ACC112 (cell line): ENCODE measurements at regions not wholly inside any gene's neighbourhood (a gene's known extent, or its start where the extent isn't known, plus 50 kb on each side); places are given as distances from the start of the nearest gene placed in this dataset.

ENCODE experiments used
- H2AFZ ChIP-seq: fragments of 200-600 bp; sonication (generic); one replicate; pipeline ENCODE4 v1.6.0; 2017; ENCODE audit warnings: antibody characterized with exemption, low read length; ENCODE audit not compliant: unreplicated experiment
- H3K27ac ChIP-seq: fragments of 200-600 bp; sonication (generic); 2 replicates; pipeline ENCODE4 v1.5.1; 2014; ENCODE audit warnings: low read depth, mild to moderate bottlenecking, antibody characterized with exemption, low read length, moderate library complexity
- H3K27me3 ChIP-seq: fragments of 200-600 bp; sonication (generic); 2 replicates; pipeline ENCODE4 v1.6.1; 2014; ENCODE audit warnings: mild to moderate bottlenecking, antibody characterized with exemption, low read length, moderate library complexity, mixed read lengths; ENCODE audit not compliant: insufficient read depth
- H3K36me3 ChIP-seq: fragments of 200-600 bp; sonication (generic); 2 replicates; pipeline ENCODE4 v1.6.1; 2016; ENCODE audit warnings: mild to moderate bottlenecking, antibody characterized with exemption, low read length, moderate library complexity, mixed read lengths; ENCODE audit not compliant: insufficient read depth
- H3K4me1 ChIP-seq: fragments of 200-600 bp; sonication (generic); one replicate; pipeline ENCODE4 v1.6.1; 2016; ENCODE audit warnings: low read length, mixed read lengths; ENCODE audit not compliant: insufficient read depth, unreplicated experiment, control insufficient read depth
- H3K4me3 ChIP-seq: fragments of 200-600 bp; sonication (generic); 2 replicates; pipeline ENCODE4 v1.5.1; 2014; ENCODE audit warnings: mild to moderate bottlenecking, low read depth, low read length
- H3K79me2 ChIP-seq: fragments of 200-600 bp; sonication (generic); one replicate; pipeline ENCODE4 v1.6.0; 2016; ENCODE audit warnings: low read length; ENCODE audit not compliant: control insufficient read depth, unreplicated experiment, insufficient read depth

GRCh38 chr13:68030152-68030809 is 800.1 kb upstream of the PCDH9 start:
- H3K79me2 ChIP-seq, result no peaks in the 10 kb centered on the region
- no peak overlapping the region for H2AFZ ChIP-seq
- H3K4me3 ChIP-seq, result no peak overlapping the region
- no peaks in the 10 kb centered on the region for H3K27me3 ChIP-seq
- H3K27ac ChIP-seq, result no peak overlapping the region
- no peaks in the 10 kb centered on the region for H3K36me3 ChIP-seq
- no peaks in the 10 kb centered on the region for H3K4me1 ChIP-seq

GRCh38 chr13:68028701-68029100 is 798.6 kb upstream of the PCDH9 start:
- H3K4me3 ChIP-seq, result no peak overlapping the region
- no peaks in the 10 kb centered on the region for H3K79me2 ChIP-seq
- H3K4me1 ChIP-seq, result no peaks in the 10 kb centered on the region
- H3K27me3 ChIP-seq, result no peaks in the 10 kb centered on the region
- no peak overlapping the region for H3K27ac ChIP-seq
- H3K36me3 ChIP-seq, result no peaks in the 10 kb centered on the region
- H2AFZ ChIP-seq, result no peak overlapping the region

- H3K79me2 ChIP-seq, result no peaks in the 10 kb centered on the region
- H2AFZ ChIP-seq, result no peak overlapping the region
- H3K27me3 ChIP-seq, result no peaks in the 10 kb centered on the region
- no peak overlapping the region for H3K4me3 ChIP-seq
- no peaks in the 10 kb centered on the region for H3K36me3 ChIP-seq
- H3K27ac ChIP-seq, result no peak overlapping the region
- no peaks in the 10 kb centered on the region for H3K4me1 ChIP-seq
Measured at GRCh38 chr13:68027306-68027705, 797.2 kb upstream of the PCDH9 start.

GRCh38 chr13:68026077-68026476 is 795.9 kb upstream of the PCDH9 start:
- no peak overlapping the region for H3K27ac ChIP-seq

GRCh38 chr13:68025604-68026003 is 795.5 kb upstream of the PCDH9 start:
- Histone ChIP-seq H3K79me2 (no peaks in the 10 kb centered on the region), H3K27me3 (no peaks in the 10 kb centered on the region)

More at GRCh38 chr13:68026077-68026476, 795.9 kb upstream of the PCDH9 start:
- Histone ChIP-seq H2AFZ (no peak overlapping the region), H3K36me3 (no peaks in the 10 kb centered on the region), H3K27me3 (no peaks in the 10 kb centered on the region), H3K79me2 (no peaks in the 10 kb centered on the region), H3K4me1 (no peaks in the 10 kb centered on the region), H3K4me3 (no peak overlapping the region)

GRCh38 chr13:68023838-68024581 is 793.9 kb upstream of the PCDH9 start:
- no peak overlapping the region for H3K4me3 ChIP-seq
- H3K4me1 ChIP-seq, result no peaks in the 10 kb centered on the region
- no peaks in the 10 kb centered on the region for H3K36me3 ChIP-seq
- no peak overlapping the region for H2AFZ ChIP-seq
- no peaks in the 10 kb centered on the region for H3K79me2 ChIP-seq
- H3K27me3 ChIP-seq, result no peaks in the 10 kb centered on the region
- no peak overlapping the region for H3K27ac ChIP-seq

More at GRCh38 chr13:68025604-68026003, 795.5 kb upstream of the PCDH9 start:
- no peaks in the 10 kb centered on the region for H3K36me3 ChIP-seq
- no peak overlapping the region for H3K27ac ChIP-seq
- no peak overlapping the region for H2AFZ ChIP-seq
- no peak overlapping the region for H3K4me3 ChIP-seq
- H3K4me1 ChIP-seq, result no peaks in the 10 kb centered on the region

GRCh38 chr13:68019901-68020300 is 789.8 kb upstream of the PCDH9 start:
- H3K79me2 ChIP-seq, result no peaks in the 10 kb centered on the region
- H3K27me3 ChIP-seq, result no peaks in the 10 kb centered on the region
- H3K36me3 ChIP-seq, result no peaks in the 10 kb centered on the region
- H2AFZ ChIP-seq, result no peak overlapping the region
- no peaks in the 10 kb centered on the region for H3K4me1 ChIP-seq
- H3K4me3 ChIP-seq, result no peak overlapping the region
- H3K27ac ChIP-seq, result no peak overlapping the region

- Histone ChIP-seq H3K27me3 (no peaks in the 10 kb centered on the region), H2AFZ (no peak overlapping the region), H3K79me2 (no peaks in the 10 kb centered on the region), H3K36me3 (no peaks in the 10 kb centered on the region), H3K4me1 (no peaks in the 10 kb centered on the region), H3K4me3 (no peak overlapping the region), H3K27ac (no peak overlapping the region)
Measured at GRCh38 chr13:68009546-68009945, 779.4 kb upstream of the PCDH9 start.

GRCh38 chr13:68007576-68007975 is 777.4 kb upstream of the PCDH9 start:
- Histone ChIP-seq H2AFZ (no peak overlapping the region), H3K36me3 (no peaks in the 10 kb centered on the region), H3K4me1 (no peaks in the 10 kb centered on the region), H3K4me3 (no peak overlapping the region), H3K27me3 (no peaks in the 10 kb centered on the region), H3K27ac (no peak overlapping the region), H3K79me2 (no peaks in the 10 kb centered on the region)

- H3K79me2 ChIP-seq, result no peaks in the 10 kb centered on the region
- H3K4me1 ChIP-seq, result no peaks in the 10 kb centered on the region
- no peaks in the 10 kb centered on the region for H3K36me3 ChIP-seq
- no peaks in the 10 kb centered on the region for H3K27me3 ChIP-seq
- H3K4me3 ChIP-seq, result no peak overlapping the region
- no peak overlapping the region for H2AFZ ChIP-seq
- no peak overlapping the region for H3K27ac ChIP-seq
Measured at GRCh38 chr13:67996101-67996500, 766.0 kb upstream of the PCDH9 start.

GRCh38 chr13:67990868-67991267 is 760.7 kb upstream of the PCDH9 start:
- Histone ChIP-seq H3K79me2 (no peaks in the 10 kb centered on the region), H3K4me3 (no peak overlapping the region), H2AFZ (no peak overlapping the region), H3K27me3 (no peaks in the 10 kb centered on the region), H3K27ac (no peak overlapping the region), H3K36me3 (no peaks in the 10 kb centered on the region), H3K4me1 (no peaks in the 10 kb centered on the region)
